Karpas-422 (cell line): ENCODE measurements at regions not wholly inside any gene's neighbourhood (a gene's known extent, or its start where the extent isn't known, plus 50 kb on each side); places are given as distances from the start of the nearest gene placed in this dataset.

Experiments
- DNase-seq: peaks from one replicate; pipeline ENCODE4 v3.0.0-alpha.2; 2015
- H2AFZ ChIP-seq: fragments of 200-600 bp; sonication (generic); 2 replicates; pipeline ENCODE4 v1.6.1; 2014; ENCODE audit warnings: antibody characterized with exemption, low read length, mixed read lengths
- H3K27ac ChIP-seq: fragments of 200-600 bp; sonication (generic); 2 replicates; pipeline ENCODE4 v1.5.1; 2014; ENCODE audit warnings: mild to moderate bottlenecking, low read length, moderate library complexity
- H3K27me3 ChIP-seq: fragments of 200-600 bp; sonication (generic); 2 replicates; pipeline ENCODE4 v1.6.1; 2014; ENCODE audit warnings: low read length, mixed read lengths
- H3K36me3 ChIP-seq: fragments of 200-600 bp; sonication (generic); 2 replicates; pipeline ENCODE4 v1.6.1; 2014; ENCODE audit warnings: low read length, mixed read lengths; ENCODE audit not compliant: insufficient read depth
- H3K4me1 ChIP-seq: fragments of 200-600 bp; sonication (generic); 2 replicates; pipeline ENCODE4 v1.6.1; 2014; ENCODE audit warnings: mild to moderate bottlenecking, low read length, mixed read lengths
- H3K4me2 ChIP-seq: fragments of 200-600 bp; sonication (generic); 2 replicates; pipeline ENCODE4 v1.6.1; 2014; ENCODE audit warnings: low read length, low read depth, mild to moderate bottlenecking; ENCODE audit not compliant: poor library complexity, severe bottlenecking
- H3K4me3 ChIP-seq: fragments of 200-600 bp; sonication (generic); 2 replicates; pipeline ENCODE4 v1.5.1; 2014; ENCODE audit warnings: mild to moderate bottlenecking, antibody characterized with exemption, low read length, mixed read lengths
- H3K79me2 ChIP-seq: fragments of 200-600 bp; sonication (generic); 2 replicates; pipeline ENCODE4 v1.6.1; 2014; ENCODE audit warnings: mild to moderate bottlenecking, low read length, mixed read lengths
- H3K9ac ChIP-seq: fragments of 200-600 bp; sonication (generic); 2 replicates; pipeline ENCODE4 v1.6.0; 2014; ENCODE audit warnings: low read length
- H3K9me2 ChIP-seq: fragments of 200-600 bp; sonication (generic), shearing (Covaris generic); replicated peaks from 2 replicates; pipeline ENCODE4 v1.6.0; 2014; ENCODE audit warnings: mild to moderate bottlenecking, low read length, moderate library complexity; ENCODE audit not compliant: insufficient read depth
- H3K9me3 ChIP-seq: fragments of 300-700, 200-600 bp; sonication (generic); 2 replicates; pipeline ENCODE4 v1.6.1; 2014; ENCODE audit warnings: low read length, mixed read lengths
- H4K20me1 ChIP-seq: fragments of 200-600 bp; sonication (generic); 2 replicates; pipeline ENCODE4 v1.6.1; 2014; ENCODE audit warnings: mild to moderate bottlenecking, antibody characterized with exemption, low read length, low read depth; ENCODE audit not compliant: insufficient read depth

DNA sequence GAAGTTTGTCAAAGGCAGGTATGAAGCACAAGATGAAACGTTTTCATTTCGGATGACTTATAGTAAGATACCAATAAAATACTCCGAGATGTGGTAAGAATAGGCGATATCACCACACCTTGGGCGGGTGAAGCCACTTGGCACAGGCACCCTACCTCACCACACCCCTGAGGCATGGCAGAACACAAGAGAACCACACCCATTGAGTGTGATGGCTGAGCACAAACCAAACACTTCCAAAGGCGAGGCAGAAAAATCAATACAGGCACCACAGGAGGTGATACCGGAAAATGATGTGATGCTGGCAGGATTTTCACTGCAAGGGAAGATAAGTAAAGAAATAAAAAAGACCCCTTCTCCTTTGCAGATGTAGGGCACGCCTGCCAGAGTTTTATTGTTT, 332.9 kb upstream of the PRDM1 start:
- no peak for DNase-seq
- no peak overlapping the region for H2AFZ ChIP-seq
- no peaks in the 10 kb centered on the region for H3K27me3 ChIP-seq
- H3K79me2 ChIP-seq: no peaks in the 10 kb centered on the region
- no peak overlapping the region for H3K4me3 ChIP-seq
- H3K4me1 ChIP-seq: no peaks in the 10 kb centered on the region
- no peaks in the 10 kb centered on the region for H3K36me3 ChIP-seq
- no peak overlapping the region for H3K4me2 ChIP-seq
- no peak overlapping the region for H3K9ac ChIP-seq
- H3K9me3 ChIP-seq: no peaks in the 10 kb centered on the region
- H4K20me1 ChIP-seq: no peaks in the 10 kb centered on the region
- no peaks in the 10 kb centered on the region for H3K9me2 ChIP-seq
- H3K27ac ChIP-seq: no peak overlapping the region

DNA sequence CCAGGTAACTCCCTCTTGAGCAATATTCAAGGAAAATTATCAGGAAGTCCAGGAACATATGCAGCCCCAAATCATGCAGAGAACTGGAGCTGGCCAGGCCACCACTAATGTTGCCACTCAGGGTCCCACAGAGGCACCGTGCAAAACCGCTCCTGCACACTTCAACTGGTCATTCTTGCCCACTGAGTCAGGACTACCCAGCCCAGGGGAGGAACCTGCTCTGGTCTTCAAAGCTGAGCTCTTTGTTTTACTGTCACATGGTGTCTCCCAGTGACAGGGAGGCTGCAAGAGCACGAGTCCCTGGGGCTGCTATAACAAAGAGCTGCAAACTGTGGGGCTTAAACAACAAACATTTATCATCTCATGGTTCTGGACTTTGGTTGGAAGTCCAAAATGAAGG, 336.0 kb upstream of the PRDM1 start:
- Histone ChIP-seq H3K27me3 (no peaks in the 10 kb centered on the region), H3K4me3 (no peak overlapping the region), H2AFZ (no peak overlapping the region), H3K36me3 (no peaks in the 10 kb centered on the region), H3K27ac (no peak overlapping the region), H3K79me2 (no peaks in the 10 kb centered on the region), H4K20me1 (no peaks in the 10 kb centered on the region), H3K9ac (no peak overlapping the region), H3K9me2 (no peaks in the 10 kb centered on the region), H3K4me2 (no peak overlapping the region), H3K4me1 (no peaks in the 10 kb centered on the region; the same call in 1 of the 2 replicates), H3K9me3 (no peaks in the 10 kb centered on the region)
- no peak for DNase-seq

- no peak overlapping the region for H3K27ac ChIP-seq
- H3K4me2 ChIP-seq: no peak overlapping the region
- H2AFZ ChIP-seq: no peak overlapping the region
- no peaks in the 10 kb centered on the region for H4K20me1 ChIP-seq
- H3K9me2 ChIP-seq: no peaks in the 10 kb centered on the region
- H3K27me3 ChIP-seq: no peaks in the 10 kb centered on the region
- H3K4me3 ChIP-seq: no peak overlapping the region
- no peaks in the 10 kb centered on the region for H3K36me3 ChIP-seq
- H3K9ac ChIP-seq: no peak overlapping the region
- H3K4me1 ChIP-seq: no peaks in the 10 kb centered on the region; the same call in 1 of the 2 replicates
- DNase-seq: no peak
- H3K79me2 ChIP-seq: no peaks in the 10 kb centered on the region
- H3K9me3 ChIP-seq: no peaks in the 10 kb centered on the region
Measured at GRCh38 chr6:105748737-105749161, 337.4 kb upstream of the PRDM1 start.

GRCh38 chr6:105747823-105748405, 338.2 kb upstream of the PRDM1 start:
- Histone ChIP-seq H3K27ac (no peak overlapping the region), H3K4me1 (no peaks in the 10 kb centered on the region; the same call in 1 of the 2 replicates), H3K9me3 (no peaks in the 10 kb centered on the region), H3K27me3 (no peaks in the 10 kb centered on the region), H3K9me2 (no peaks in the 10 kb centered on the region), H3K4me3 (no peak overlapping the region), H4K20me1 (no peaks in the 10 kb centered on the region), H2AFZ (no peak overlapping the region), H3K9ac (no peak overlapping the region), H3K36me3 (no peaks in the 10 kb centered on the region), H3K4me2 (no peak overlapping the region), H3K79me2 (no peaks in the 10 kb centered on the region)
- DNase-seq: no peak

GRCh38 chr6:105746509-105746908, 339.6 kb upstream of the PRDM1 start:
- Histone ChIP-seq H3K36me3 (no peaks in the 10 kb centered on the region), H3K4me3 (no peak overlapping the region), H4K20me1 (no peaks in the 10 kb centered on the region), H3K4me1 (peaks cover under 1% of the 10 kb centered on the region; the same call in 1 of the 2 replicates), H3K9me3 (no peaks in the 10 kb centered on the region), H3K4me2 (no peak overlapping the region), H3K9me2 (no peaks in the 10 kb centered on the region), H2AFZ (no peak overlapping the region), H3K79me2 (no peaks in the 10 kb centered on the region), H3K27ac (no peak overlapping the region), H3K9ac (no peak overlapping the region), H3K27me3 (no peaks in the 10 kb centered on the region)
- DNase-seq: no peak

GRCh38 chr6:105746130-105746505, 340.0 kb upstream of the PRDM1 start:
- peaks cover 4% of the 10 kb centered on the region for H3K4me1 ChIP-seq
- no peak overlapping the region for H3K27ac ChIP-seq
- no peaks in the 10 kb centered on the region for H3K27me3 ChIP-seq
- no peak overlapping the region for H2AFZ ChIP-seq
- H3K9ac ChIP-seq: no peak overlapping the region
- H3K9me3 ChIP-seq: no peaks in the 10 kb centered on the region
- no peaks in the 10 kb centered on the region for H3K79me2 ChIP-seq
- H3K36me3 ChIP-seq: no peaks in the 10 kb centered on the region
- H3K4me2 ChIP-seq: no peak overlapping the region
- no peaks in the 10 kb centered on the region for H4K20me1 ChIP-seq
- DNase-seq: no peak
- no peak overlapping the region for H3K4me3 ChIP-seq
- H3K9me2 ChIP-seq: no peaks in the 10 kb centered on the region

- no peak for DNase-seq
- Histone ChIP-seq H4K20me1 (no peaks in the 10 kb centered on the region), H3K4me2 (no peak overlapping the region), H3K9me2 (no peaks in the 10 kb centered on the region), H3K9me3 (no peaks in the 10 kb centered on the region), H3K27me3 (no peaks in the 10 kb centered on the region), H3K36me3 (no peaks in the 10 kb centered on the region), H3K4me1 (peaks cover 8% of the 10 kb centered on the region), H3K79me2 (no peaks in the 10 kb centered on the region), H2AFZ (no peak overlapping the region), H3K4me3 (no peak overlapping the region), H3K9ac (no peak overlapping the region), H3K27ac (no peak overlapping the region)
Measured at GRCh38 chr6:105745464-105746129, 340.5 kb upstream of the PRDM1 start.

- no peak overlapping the region for H3K4me2 ChIP-seq
- no peaks in the 10 kb centered on the region for H3K9me2 ChIP-seq
- no peaks in the 10 kb centered on the region for H4K20me1 ChIP-seq
- no peaks in the 10 kb centered on the region for H3K27me3 ChIP-seq
- no peak overlapping the region for H3K4me3 ChIP-seq
- no peak for DNase-seq
- H3K9me3 ChIP-seq: no peaks in the 10 kb centered on the region
- no peaks in the 10 kb centered on the region for H3K36me3 ChIP-seq
- no peak overlapping the region for H3K27ac ChIP-seq
- H3K9ac ChIP-seq: no peak overlapping the region
- peaks cover 8% of the 10 kb centered on the region for H3K4me1 ChIP-seq
- no peaks in the 10 kb centered on the region for H3K79me2 ChIP-seq
- H2AFZ ChIP-seq: no peak overlapping the region
Measured at GRCh38 chr6:105744815-105745214, 341.3 kb upstream of the PRDM1 start.
